Keratinocyte (primary cell): ENCODE measurements at regions not wholly inside any gene's neighbourhood (a gene's known extent, or its start where the extent isn't known, plus 50 kb on each side); places are given as distances from the start of the nearest gene placed in this dataset.
"Not testable (repeated sequence)": the region's sequence is repeated elsewhere in the genome, so short reads cannot be mapped to it uniquely, and the experiment has no call there.

ENCODE experiments used
- DNase-seq: peaks from one replicate; pipeline ENCODE4 v3.0.0-alpha.2; 2011; ENCODE audit warnings: low read depth, missing footprints, low spot score
- FAIRE-seq: peaks from 2 replicates; lab custom pipeline; 2011; peaks lifted over from hg19 to GRCh38; lab: Jason Lieb, UNC
- H2AFZ ChIP-seq: 2 replicates; pipeline ENCODE4 v1.6.0; 2012; ENCODE audit warnings: low read length, control low read depth, inconsistent platforms; ENCODE audit not compliant: control insufficient read depth
- H3K27ac ChIP-seq: 2 replicates; pipeline ENCODE4 v1.5.1; 2011; ENCODE audit warnings: low read length; ENCODE audit not compliant: control insufficient read depth, insufficient read depth
- H3K27me3 ChIP-seq: 3 replicates; pipeline ENCODE4 v1.6.0; 2011; ENCODE audit warnings: low read length; ENCODE audit not compliant: control insufficient read depth, insufficient read depth; ENCODE audit errors: extremely low read depth
- H3K36me3 ChIP-seq, 2 experiments: 2 replicates in 1 of 2; 3 replicates in 1 of 2; pipeline ENCODE4 v1.5.1; 2011; ENCODE audit warnings: low read length in 2 of 2, mild to moderate bottlenecking in 1 of 2; ENCODE audit not compliant: control insufficient read depth in 2 of 2, insufficient read depth in 2 of 2; ENCODE audit errors: extremely low read depth in 1 of 2
- H3K4me1 ChIP-seq: 3 replicates; pipeline ENCODE4 v1.5.1; 2011; ENCODE audit warnings: low read length; ENCODE audit not compliant: control insufficient read depth, insufficient read depth; ENCODE audit errors: extremely low read depth
- H3K4me2 ChIP-seq: 3 replicates; pipeline ENCODE4 v1.6.0; 2011; ENCODE audit warnings: low read depth, low read length; ENCODE audit not compliant: control insufficient read depth, insufficient read depth; ENCODE audit errors: extremely low read depth
- H3K4me3 ChIP-seq, 3 experiments: fragments of 200-600 bp in 1 of 3; sonication (generic) in 1 of 3; 2 replicates in 2 of 3; 3 replicates in 1 of 3; pipeline ENCODE4 v1.5.1; 2011 to 2016; ENCODE audit warnings: low read length in 3 of 3, mild to moderate bottlenecking in 3 of 3, control low read depth in 2 of 3, inconsistent platforms in 1 of 3, low read depth in 1 of 3, mixed read lengths in 1 of 3, mixed run types in 1 of 3, moderate library complexity in 1 of 3; ENCODE audit not compliant: control insufficient read depth in 2 of 3, insufficient read depth in 2 of 3; ENCODE audit errors: extremely low read depth in 1 of 3
- H3K79me2 ChIP-seq: 2 replicates; pipeline ENCODE4 v1.6.0; 2012; ENCODE audit warnings: low read length; ENCODE audit not compliant: control insufficient read depth, insufficient read depth
- H3K9ac ChIP-seq: 3 replicates; pipeline ENCODE4 v1.6.0; 2011; ENCODE audit warnings: low read length; ENCODE audit not compliant: control insufficient read depth, insufficient read depth; ENCODE audit errors: extremely low read depth
- H3K9me1 ChIP-seq: 3 replicates; pipeline ENCODE4 v1.6.0; 2011; ENCODE audit warnings: low read length; ENCODE audit not compliant: control insufficient read depth, insufficient read depth; ENCODE audit errors: extremely low read depth
- H3K9me3 ChIP-seq: 2 replicates; pipeline ENCODE4 v1.5.1; 2012; ENCODE audit warnings: low read depth, low read length; ENCODE audit not compliant: control insufficient read depth
- H4K20me1 ChIP-seq: 3 replicates; pipeline ENCODE4 v1.6.0; 2011; ENCODE audit warnings: low read length; ENCODE audit not compliant: control insufficient read depth, insufficient read depth; ENCODE audit errors: extremely low read depth
- EZH2 ChIP-seq: IDR thresholded peaks from one replicate; pipeline ENCODE4 v1.6.1; 2012; ENCODE audit warnings: inconsistent platforms, mild to moderate bottlenecking, low read length, moderate library complexity
- dilution Hi-C: fragments of 300-500 bp; cut with MboI; formaldehyde crosslinking; loops from one replicate; pipeline ENCODE4 v1.7.0; 2020; ENCODE audit warnings: low sequenced_read_pairs; ENCODE audit not compliant: extremely low pct_ligation_motif_present
- TF ChIP-seq, protein P1 (sequence below), 3 experiments: IDR thresholded peaks in 1 of 3; conservative IDR thresholded peaks in 1 of 3; optimal IDR thresholded peaks in 1 of 3; 2 replicates in 2 of 3; 3 replicates in 1 of 3; pipeline versions ENCODE3 to v1.5.1; 2011; ENCODE audit warnings: low read length in 3 of 3, mild to moderate bottlenecking in 3 of 3, moderate library complexity in 2 of 3, control low read depth in 1 of 3, inconsistent platforms in 1 of 3; ENCODE audit not compliant: insufficient read depth in 2 of 3; ENCODE audit errors: extremely low read depth in 1 of 3

DNA sequence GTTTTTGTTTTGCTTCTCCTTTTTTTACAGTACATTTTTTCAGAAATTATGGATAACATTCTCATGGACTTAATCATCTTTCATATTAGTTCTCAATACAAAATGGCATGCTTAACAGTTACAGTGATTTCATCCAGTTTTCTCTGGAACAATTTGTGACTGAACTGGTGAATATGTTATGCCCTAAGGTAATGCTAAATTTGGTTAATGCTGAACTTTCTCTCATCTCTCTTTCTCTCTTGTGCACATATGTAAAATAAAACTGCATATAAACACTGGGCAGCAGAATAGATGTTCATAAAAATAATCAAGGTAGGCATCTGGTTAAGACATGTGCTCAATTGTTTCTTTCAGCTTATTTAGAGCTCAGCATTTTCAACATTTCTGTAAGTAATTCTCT, 196.3 kb upstream of the TMEFF2 start:
- Histone ChIP-seq H3K27ac (no peak overlapping the region), H3K36me3 (no peaks in the 10 kb centered on the region), H3K27me3 (no peaks in the 10 kb centered on the region), H2AFZ (no peak overlapping the region), H3K4me3 (no peak overlapping the region), H3K9me1 (no peaks in the 10 kb centered on the region), H3K9me3 (no peaks in the 10 kb centered on the region), H3K9ac (no peak overlapping the region), H3K79me2 (no peaks in the 10 kb centered on the region), H4K20me1 (no peaks in the 10 kb centered on the region), H3K4me2 (no peak overlapping the region), H3K4me1 (no peaks in the 10 kb centered on the region)
- FAIRE-seq: no peak
- dilution Hi-C loops: no loop called here
- DNase-seq: no peak
- TF ChIP-seq EZH2: no peak
- TF ChIP-seq, protein P1, sequence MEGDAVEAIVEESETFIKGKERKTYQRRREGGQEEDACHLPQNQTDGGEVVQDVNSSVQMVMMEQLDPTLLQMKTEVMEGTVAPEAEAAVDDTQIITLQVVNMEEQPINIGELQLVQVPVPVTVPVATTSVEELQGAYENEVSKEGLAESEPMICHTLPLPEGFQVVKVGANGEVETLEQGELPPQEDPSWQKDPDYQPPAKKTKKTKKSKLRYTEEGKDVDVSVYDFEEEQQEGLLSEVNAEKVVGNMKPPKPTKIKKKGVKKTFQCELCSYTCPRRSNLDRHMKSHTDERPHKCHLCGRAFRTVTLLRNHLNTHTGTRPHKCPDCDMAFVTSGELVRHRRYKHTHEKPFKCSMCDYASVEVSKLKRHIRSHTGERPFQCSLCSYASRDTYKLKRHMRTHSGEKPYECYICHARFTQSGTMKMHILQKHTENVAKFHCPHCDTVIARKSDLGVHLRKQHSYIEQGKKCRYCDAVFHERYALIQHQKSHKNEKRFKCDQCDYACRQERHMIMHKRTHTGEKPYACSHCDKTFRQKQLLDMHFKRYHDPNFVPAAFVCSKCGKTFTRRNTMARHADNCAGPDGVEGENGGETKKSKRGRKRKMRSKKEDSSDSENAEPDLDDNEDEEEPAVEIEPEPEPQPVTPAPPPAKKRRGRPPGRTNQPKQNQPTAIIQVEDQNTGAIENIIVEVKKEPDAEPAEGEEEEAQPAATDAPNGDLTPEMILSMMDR (optimal IDR thresholded peaks at IDR 0.05 in 1 of 3, IDR thresholded peaks at IDR 0.05 in 1 of 3, conservative IDR thresholded peaks at IDR 0.05 in 1 of 3; ENCODE audit: extremely low read depth in 1 of 3, insufficient read depth in 2 of 3, low read length in 3 of 3): no peak

DNA sequence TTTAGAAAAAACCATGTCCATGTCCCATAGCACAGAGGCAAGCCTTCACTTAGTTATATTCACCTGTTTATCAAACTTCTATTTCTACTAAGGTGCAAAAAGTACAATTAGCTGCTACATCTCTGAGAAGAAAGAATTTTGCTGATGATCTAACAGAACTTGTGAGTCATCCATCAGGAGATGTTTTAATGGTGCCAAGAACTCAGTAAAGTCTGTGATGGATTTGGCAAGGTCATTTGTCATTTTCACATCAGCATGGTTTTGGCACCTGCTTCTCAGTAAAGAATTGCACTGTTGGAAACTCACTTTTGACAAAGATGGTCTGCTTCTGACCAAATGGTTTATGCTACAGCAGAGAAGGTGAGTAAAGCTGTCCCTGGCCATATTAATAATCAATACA, 195.7 kb upstream of the TMEFF2 start:
- Histone ChIP-seq H3K27me3 (no peaks in the 10 kb centered on the region), H2AFZ (no peak overlapping the region), H3K79me2 (no peaks in the 10 kb centered on the region), H3K4me2 (no peak overlapping the region), H3K9ac (no peak overlapping the region), H3K4me1 (no peaks in the 10 kb centered on the region), H3K27ac (no peak overlapping the region), H4K20me1 (no peaks in the 10 kb centered on the region), H3K9me3 (no peaks in the 10 kb centered on the region), H3K4me3 (no peak overlapping the region), H3K9me1 (no peaks in the 10 kb centered on the region), H3K36me3 (no peaks in the 10 kb centered on the region)
- TF ChIP-seq, protein P1 (optimal IDR thresholded peaks at IDR 0.05 in 1 of 3, IDR thresholded peaks at IDR 0.05 in 1 of 3, conservative IDR thresholded peaks at IDR 0.05 in 1 of 3; ENCODE audit: extremely low read depth in 1 of 3, insufficient read depth in 2 of 3, low read length in 3 of 3): no peak
- TF ChIP-seq EZH2: no peak
- DNase-seq: no peak
- dilution Hi-C loops: no loop called here
- no peak for FAIRE-seq

DNA sequence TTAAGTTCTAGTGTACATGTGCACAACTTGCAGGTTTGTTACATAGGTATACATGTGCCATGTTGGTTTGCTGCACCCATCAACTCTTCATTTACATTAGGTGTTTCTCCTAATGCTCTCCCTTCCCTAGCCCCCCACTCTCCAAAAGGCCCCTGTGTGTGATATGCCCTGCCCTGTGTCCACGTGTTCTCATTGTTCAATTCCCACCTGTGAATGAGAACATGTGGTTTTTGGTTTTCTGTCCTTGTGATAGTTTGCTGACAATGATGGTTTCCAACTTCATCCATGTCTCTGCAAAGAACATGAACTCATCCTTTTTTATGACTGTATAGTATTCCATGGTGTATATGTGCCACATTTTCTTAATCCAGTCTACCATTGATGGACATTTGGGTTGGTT, 189.5 kb upstream of the TMEFF2 start:
- H3K9me1 ChIP-seq, H3K4me3 ChIP-seq, H3K36me3 ChIP-seq, H3K4me2 ChIP-seq, H3K9ac ChIP-seq, H2AFZ ChIP-seq, FAIRE-seq, H3K79me2 ChIP-seq, H4K20me1 ChIP-seq, H3K9me3 ChIP-seq, H3K27ac ChIP-seq, H3K4me1 ChIP-seq, dilution Hi-C loops, H3K27me3 ChIP-seq, DNase-seq: not testable (repeated sequence)
